SH-SY5Y (cell line): ENCODE measurements at regions not wholly inside any gene's neighbourhood (a gene's known extent, or its start where the extent isn't known, plus 50 kb on each side); places are given as distances from the start of the nearest gene placed in this dataset.

Source experiments
- GATA2 ChIP-seq: IDR thresholded peaks from 2 replicates; pipeline ENCODE4 v1.6.1; 2011; ENCODE audit warnings: mild to moderate bottlenecking, low read depth, low read length
- GATA3 ChIP-seq: IDR thresholded peaks from 2 replicates; pipeline ENCODE4 v1.6.1; 2011; ENCODE audit warnings: low read depth, mild to moderate bottlenecking, low read length, moderate library complexity

- TF ChIP-seq GATA3 (no peak), GATA2 (no peak)
Observed at GRCh38 chr4:124785645-124786044, 73.1 kb upstream of the ANKRD50 start.
